GM23248 (cell line): ENCODE measurements at regions not wholly inside any gene's neighbourhood (a gene's known extent, or its start where the extent isn't known, plus 50 kb on each side); places are given as distances from the start of the nearest gene placed in this dataset.

Experiments
- DNase-seq: peaks from one replicate; pipeline ENCODE4 v3.0.0-alpha.2; 2015
- H2AFZ ChIP-seq: fragments of 200-600 bp; sonication (generic); 2 replicates; pipeline ENCODE4 v1.6.1; 2016; ENCODE audit warnings: antibody characterized with exemption
- H3F3A ChIP-seq: fragments of 200-600 bp; sonication (generic); 2 replicates; pipeline ENCODE4 v1.6.1; 2016; ENCODE audit warnings: mild to moderate bottlenecking, antibody characterized with exemption, mixed run types; ENCODE audit not compliant: insufficient read depth
- H3K27ac ChIP-seq: fragments of 200-600 bp; sonication (generic); 2 replicates; pipeline ENCODE4 v1.5.1; 2016; ENCODE audit warnings: mild to moderate bottlenecking
- H3K27me3 ChIP-seq: fragments of 200-600 bp; sonication (generic); replicated peaks from 2 replicates; pipeline ENCODE4 v1.6.1; 2016; ENCODE audit warnings: mild to moderate bottlenecking; ENCODE audit not compliant: insufficient read depth
- H3K36me3 ChIP-seq: fragments of 200-600 bp; sonication (generic); 2 replicates; pipeline ENCODE4 v1.6.1; 2016; ENCODE audit warnings: low read depth, mild to moderate bottlenecking
- H3K4me1 ChIP-seq: fragments of 200-600 bp; sonication (generic); 2 replicates; pipeline ENCODE4 v1.6.1; 2016; ENCODE audit warnings: mild to moderate bottlenecking; ENCODE audit not compliant: insufficient read depth
- H3K4me2 ChIP-seq: fragments of 200-600 bp; sonication (generic); one replicate; pipeline ENCODE4 v1.6.1; 2016; ENCODE audit warnings: mild to moderate bottlenecking; ENCODE audit not compliant: unreplicated experiment
- H3K4me3 ChIP-seq: fragments of 200-600 bp; sonication (generic); 2 replicates; pipeline ENCODE4 v1.5.1; 2016; ENCODE audit warnings: mild to moderate bottlenecking
- H3K79me2 ChIP-seq: fragments of 200-600 bp; sonication (generic); 2 replicates; pipeline ENCODE4 v1.6.1; 2016; ENCODE audit warnings: mild to moderate bottlenecking; ENCODE audit not compliant: insufficient read depth
- H3K9ac ChIP-seq: fragments of 200-600 bp; sonication (generic); 2 replicates; pipeline ENCODE4 v1.6.1; 2016; ENCODE audit warnings: mild to moderate bottlenecking
- H3K9me2 ChIP-seq: fragments of 200-600 bp; sonication (generic); 2 replicates; pipeline ENCODE4 v1.6.1; 2016; ENCODE audit warnings: mixed run types, mild to moderate bottlenecking, moderate library complexity; ENCODE audit not compliant: insufficient read depth
- H3K9me3 ChIP-seq: fragments of 200-600 bp; sonication (generic); one replicate; pipeline ENCODE4 v1.6.1; 2017; ENCODE audit warnings: low read depth
- H4K20me1 ChIP-seq: fragments of 200-600 bp; sonication (generic); 2 replicates; pipeline ENCODE4 v1.6.0; 2016; ENCODE audit not compliant: insufficient read depth
- EZH2 ChIP-seq: fragments of 200-600 bp; sonication (generic); IDR thresholded peaks from 2 replicates; pipeline ENCODE4 v1.6.1; 2018; ENCODE audit warnings: antibody characterized with exemption, mild to moderate bottlenecking; ENCODE audit not compliant: insufficient read depth, poor library complexity, severe bottlenecking
- EZH2phosphoT487 ChIP-seq: fragments of 200-600 bp; sonication (generic); IDR thresholded peaks from 2 replicates; pipeline ENCODE4 v1.6.1; 2018; ENCODE audit warnings: antibody characterized with exemption, moderate library complexity, mild to moderate bottlenecking, low read depth; ENCODE audit not compliant: insufficient read depth
- WGBS, 2 experiments: methylation state at CpG; one replicate each; pipeline ENCODE4 v1.1.6; 2015 to 2017; ENCODE audit warnings: low lambda C conversion rate in 2 of 2, low coverage in 1 of 2; ENCODE audit errors: missing lambda C conversion rate in 2 of 2; 5-methylcytosine and 5-hydroxymethylcytosine counted together
- in situ Hi-C: fragments of 300-500 bp; cut with MboI; formaldehyde crosslinking; loops from 2 replicates; pipeline ENCODE4 v1.15.0; 2020

- H3K9me2 ChIP-seq, result no peaks in the 10 kb centered on the region
- H3K79me2 ChIP-seq, result no peaks in the 10 kb centered on the region
- H4K20me1 ChIP-seq, result no peaks in the 10 kb centered on the region
- WGBS, 2 experiments, result 0 to 1% methylated on average over 4 of the region's 4 CpGs
- DNase-seq, result no peak
- H3K9ac ChIP-seq, result no peak overlapping the region
- TF ChIP-seq EZH2, result no peak
- TF ChIP-seq EZH2phosphoT487, result no peak
- no peaks in the 10 kb centered on the region for H3K36me3 ChIP-seq
- H3K4me3 ChIP-seq, result no peak overlapping the region
- H3K4me2 ChIP-seq, result no peak overlapping the region
- H3K9me3 ChIP-seq, result no peaks in the 10 kb centered on the region
- no peaks in the 10 kb centered on the region for H3F3A ChIP-seq
- in situ Hi-C loops, result no loop called here
- no peaks in the 10 kb centered on the region for H3K27me3 ChIP-seq
- H3K4me1 ChIP-seq, result no peaks in the 10 kb centered on the region
- H3K27ac ChIP-seq, result no peak overlapping the region
- H2AFZ ChIP-seq, result no peak overlapping the region
Observed at GRCh38 chr3:103195216-103195615, 760.4 kb downstream of the ZPLD1 start.

- no peak for TF ChIP-seq EZH2
- TF ChIP-seq EZH2phosphoT487, result no peak
- Histone ChIP-seq H3K36me3 (no peaks in the 10 kb centered on the region), H4K20me1 (no peaks in the 10 kb centered on the region), H3K27ac (no peak overlapping the region), H3K9me2 (no peaks in the 10 kb centered on the region), H3K9me3 (no peaks in the 10 kb centered on the region), H3K9ac (no peak overlapping the region), H3K27me3 (no peaks in the 10 kb centered on the region), H3K4me2 (no peak overlapping the region), H3K4me1 (no peaks in the 10 kb centered on the region), H2AFZ (no peak overlapping the region), H3K4me3 (no peak overlapping the region), H3F3A (no peaks in the 10 kb centered on the region), H3K79me2 (no peaks in the 10 kb centered on the region)
- in situ Hi-C loops, result no loop called here
- DNase-seq, result no peak
- 42 to 49% methylated on average over 4 of the region's 4 CpGs for WGBS, 2 experiments
Observed at GRCh38 chr3:103203441-103203840, 768.6 kb downstream of the ZPLD1 start.

GRCh38 chr3:103210583-103210982 lies 775.8 kb downstream of the ZPLD1 start:
- TF ChIP-seq EZH2phosphoT487 (no peak), EZH2 (no peak)
- no peak for DNase-seq
- no peaks in the 10 kb centered on the region for H3F3A ChIP-seq
- H3K27ac ChIP-seq, result no peak overlapping the region
- no peak overlapping the region for H3K4me3 ChIP-seq
- no peak overlapping the region for H3K4me2 ChIP-seq
- in situ Hi-C loops, result no loop called here
- H3K9me3 ChIP-seq, result no peaks in the 10 kb centered on the region
- no peaks in the 10 kb centered on the region for H3K27me3 ChIP-seq
- H3K4me1 ChIP-seq, result no peaks in the 10 kb centered on the region
- no peak overlapping the region for H3K9ac ChIP-seq
- H2AFZ ChIP-seq, result no peak overlapping the region
- no peaks in the 10 kb centered on the region for H3K9me2 ChIP-seq
- no peaks in the 10 kb centered on the region for H3K36me3 ChIP-seq
- no peaks in the 10 kb centered on the region for H3K79me2 ChIP-seq
- no peaks in the 10 kb centered on the region for H4K20me1 ChIP-seq
- 23 to 27% methylated on average over 7 of the region's 7 CpGs for WGBS, 2 experiments

DNA sequence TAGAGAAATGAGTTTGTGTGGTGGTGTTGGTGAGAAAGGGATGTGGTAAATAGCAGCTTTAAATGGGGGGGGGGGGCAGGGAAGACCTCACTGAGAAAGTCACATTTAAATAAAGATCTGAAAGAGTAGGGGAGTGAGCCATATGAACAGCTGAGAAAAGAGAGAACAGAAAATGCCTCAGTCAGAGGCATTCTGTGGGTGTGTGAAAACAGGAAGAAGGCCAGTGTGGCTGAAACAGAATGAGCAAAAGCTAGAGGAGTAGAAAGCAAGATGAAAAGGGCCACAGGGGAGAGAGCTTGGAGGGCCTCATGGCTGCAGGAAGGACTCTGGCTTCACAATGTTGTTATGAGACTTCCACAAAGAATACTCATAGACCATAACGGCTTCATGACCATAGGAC lies 783.3 kb downstream of the ZPLD1 start:
- H3K4me2 ChIP-seq, result no peak overlapping the region
- no peaks in the 10 kb centered on the region for H3K9me2 ChIP-seq
- no peaks in the 10 kb centered on the region for H3K36me3 ChIP-seq
- H4K20me1 ChIP-seq, result no peaks in the 10 kb centered on the region
- WGBS, 2 experiments, result 10 to 19% methylated on average over 1 of the region's 1 CpG
- no peaks in the 10 kb centered on the region for H3K4me1 ChIP-seq
- H2AFZ ChIP-seq, result no peak overlapping the region
- no peak for TF ChIP-seq EZH2
- no peaks in the 10 kb centered on the region for H3F3A ChIP-seq
- H3K4me3 ChIP-seq, result no peak overlapping the region
- DNase-seq, result no peak
- no peaks in the 10 kb centered on the region for H3K79me2 ChIP-seq
- H3K27me3 ChIP-seq, result no peaks in the 10 kb centered on the region
- no peak overlapping the region for H3K9ac ChIP-seq
- in situ Hi-C loops, result no loop called here
- no peaks in the 10 kb centered on the region for H3K9me3 ChIP-seq
- no peak overlapping the region for H3K27ac ChIP-seq

- Histone ChIP-seq H4K20me1 (no peaks in the 10 kb centered on the region), H3K4me1 (no peaks in the 10 kb centered on the region), H3K4me3 (no peak overlapping the region), H3K79me2 (no peaks in the 10 kb centered on the region), H3K9ac (no peak overlapping the region), H3K27me3 (no peaks in the 10 kb centered on the region), H3F3A (no peaks in the 10 kb centered on the region), H3K9me2 (no peaks in the 10 kb centered on the region), H3K9me3 (no peaks in the 10 kb centered on the region), H3K27ac (no peak overlapping the region), H3K4me2 (no peak overlapping the region), H2AFZ (no peak overlapping the region), H3K36me3 (no peaks in the 10 kb centered on the region)
- no peak for DNase-seq
- WGBS, 2 experiments, result 67 to 68% methylated on average over 1 of the region's 1 CpG
- no peak for TF ChIP-seq EZH2phosphoT487
- TF ChIP-seq EZH2, result no peak
- in situ Hi-C loops, result no loop called here
Observed at GRCh38 chr3:103218793-103219192, 784.0 kb downstream of the ZPLD1 start.
